Astrocyte of the cerebellum (primary cell): ENCODE measurements at regions not wholly inside any gene's neighbourhood (a gene's known extent, or its start where the extent isn't known, plus 50 kb on each side); places are given as distances from the start of the nearest gene placed in this dataset.
A peak's percentile ranks its signal among the peaks of the same experiment; 100 is the strongest.
"Not testable (repeated sequence)": the region's sequence is repeated elsewhere in the genome, so short reads cannot be mapped to it uniquely, and the experiment has no call there.

ENCODE experiments used
- DNase-seq: peaks from one replicate; pipeline ENCODE4 v3.0.0-alpha.2; 2011; ENCODE audit warnings: low read depth
- H3K4me3 ChIP-seq: 2 replicates; pipeline ENCODE4 v1.5.1; 2011; ENCODE audit warnings: mild to moderate bottlenecking, low read depth, low read length, moderate library complexity
- in situ Hi-C: cut with HindIII; loops from 2 replicates; pipeline ENCODE4 v1.10.0; 2017; ENCODE audit warnings: low sequenced_read_pairs
- TF ChIP-seq, protein P1 (sequence below): IDR thresholded peaks from 2 replicates; pipeline ENCODE4 v1.5.1; 2012; ENCODE audit warnings: low read length, low read depth, moderate library complexity, mild to moderate bottlenecking; ENCODE audit errors: missing control alignments

DNA sequence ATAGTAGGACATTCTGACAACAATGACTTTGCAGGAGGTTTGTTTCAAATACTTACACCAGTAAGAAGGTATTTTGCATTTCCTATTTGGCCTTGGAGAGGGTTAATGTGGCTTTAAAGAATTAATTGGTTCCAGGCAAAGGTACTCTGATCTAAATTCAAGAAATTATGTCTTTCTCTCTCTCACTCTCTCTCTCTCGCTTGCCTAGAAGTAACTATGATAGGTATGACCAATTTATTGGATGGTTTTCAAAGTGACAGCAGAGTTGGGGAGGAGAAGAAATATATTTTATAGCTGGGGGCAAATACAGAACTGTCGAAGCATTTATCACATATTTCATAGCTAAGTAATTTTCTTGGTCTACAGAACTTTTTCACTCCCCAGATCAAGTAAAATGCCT lies 116.0 kb downstream of the ATP6V1G3 start:
- in situ Hi-C loops: no loop called here
- TF ChIP-seq, protein P1, sequence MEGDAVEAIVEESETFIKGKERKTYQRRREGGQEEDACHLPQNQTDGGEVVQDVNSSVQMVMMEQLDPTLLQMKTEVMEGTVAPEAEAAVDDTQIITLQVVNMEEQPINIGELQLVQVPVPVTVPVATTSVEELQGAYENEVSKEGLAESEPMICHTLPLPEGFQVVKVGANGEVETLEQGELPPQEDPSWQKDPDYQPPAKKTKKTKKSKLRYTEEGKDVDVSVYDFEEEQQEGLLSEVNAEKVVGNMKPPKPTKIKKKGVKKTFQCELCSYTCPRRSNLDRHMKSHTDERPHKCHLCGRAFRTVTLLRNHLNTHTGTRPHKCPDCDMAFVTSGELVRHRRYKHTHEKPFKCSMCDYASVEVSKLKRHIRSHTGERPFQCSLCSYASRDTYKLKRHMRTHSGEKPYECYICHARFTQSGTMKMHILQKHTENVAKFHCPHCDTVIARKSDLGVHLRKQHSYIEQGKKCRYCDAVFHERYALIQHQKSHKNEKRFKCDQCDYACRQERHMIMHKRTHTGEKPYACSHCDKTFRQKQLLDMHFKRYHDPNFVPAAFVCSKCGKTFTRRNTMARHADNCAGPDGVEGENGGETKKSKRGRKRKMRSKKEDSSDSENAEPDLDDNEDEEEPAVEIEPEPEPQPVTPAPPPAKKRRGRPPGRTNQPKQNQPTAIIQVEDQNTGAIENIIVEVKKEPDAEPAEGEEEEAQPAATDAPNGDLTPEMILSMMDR: no peak
- no peak overlapping the region for H3K4me3 ChIP-seq
- DNase-seq: no peak

DNA sequence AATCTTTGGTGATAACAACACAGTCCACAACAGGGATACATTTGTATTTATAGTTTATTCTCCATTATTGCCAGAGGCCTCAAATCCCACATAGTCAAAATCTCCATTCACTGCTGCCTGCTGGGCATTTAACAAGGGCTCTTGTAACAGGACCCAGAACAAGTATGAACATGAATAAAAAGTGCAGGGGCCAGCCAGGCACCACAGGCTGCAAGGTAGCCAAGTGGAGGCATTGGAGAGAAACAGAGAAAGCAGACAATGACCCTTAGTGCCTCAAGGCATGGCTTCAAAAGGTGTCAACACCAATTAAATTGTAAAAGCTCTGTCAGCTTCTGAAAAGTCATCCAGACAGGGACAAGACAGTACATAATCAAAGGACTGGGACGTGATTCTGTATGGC lies 116.8 kb downstream of the ATP6V1G3 start:
- in situ Hi-C loops: no loop called here
- no peak for DNase-seq
- H3K4me3 ChIP-seq: no peak overlapping the region
- TF ChIP-seq, protein P1: no peak

DNA sequence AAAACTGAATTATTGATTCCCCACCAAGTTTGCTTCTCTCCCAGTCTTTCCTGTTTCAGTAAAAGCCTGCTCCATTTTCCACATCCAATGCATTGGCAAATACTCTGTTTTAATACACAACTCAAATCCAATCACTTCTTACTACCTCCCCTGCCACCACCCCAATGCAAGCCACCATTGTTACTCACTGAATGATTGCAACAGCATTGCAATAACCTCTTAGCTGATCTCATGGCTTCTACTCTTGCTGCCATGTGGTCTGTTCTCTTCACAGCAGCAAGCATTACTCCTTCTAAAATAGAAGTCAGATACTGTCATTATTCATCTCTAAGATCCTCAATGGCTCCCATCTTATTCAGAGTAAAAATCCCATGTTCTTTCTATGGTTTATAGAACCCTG lies 123.4 kb downstream of the ATP6V1G3 start:
- H3K4me3 ChIP-seq: no peak overlapping the region
- no peak for DNase-seq
- in situ Hi-C loops: no loop called here
- TF ChIP-seq, protein P1: no peak

DNA sequence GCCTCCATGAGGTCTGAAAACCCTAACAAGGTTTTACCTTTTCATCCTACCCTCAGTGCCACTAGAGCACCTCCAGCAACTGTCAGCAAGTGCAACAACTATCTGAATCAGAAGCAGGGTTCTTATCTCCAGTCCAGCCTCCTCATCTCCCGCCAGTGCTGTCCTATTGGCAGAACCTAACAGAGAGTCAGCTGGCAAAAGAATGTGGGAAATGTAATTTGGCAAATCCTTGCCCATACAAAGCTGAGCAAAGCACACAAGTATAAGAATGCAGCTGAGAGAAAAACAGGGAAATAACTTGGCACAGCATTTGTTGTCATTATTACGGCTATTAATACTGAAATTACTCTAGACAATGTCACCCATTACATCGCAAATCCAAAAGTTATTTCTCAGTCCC lies 124.2 kb downstream of the ATP6V1G3 start:
- in situ Hi-C loops: no loop called here
- no peak overlapping the region for H3K4me3 ChIP-seq
- DNase-seq: peak; percentile 9
- TF ChIP-seq, protein P1: no peak

DNA sequence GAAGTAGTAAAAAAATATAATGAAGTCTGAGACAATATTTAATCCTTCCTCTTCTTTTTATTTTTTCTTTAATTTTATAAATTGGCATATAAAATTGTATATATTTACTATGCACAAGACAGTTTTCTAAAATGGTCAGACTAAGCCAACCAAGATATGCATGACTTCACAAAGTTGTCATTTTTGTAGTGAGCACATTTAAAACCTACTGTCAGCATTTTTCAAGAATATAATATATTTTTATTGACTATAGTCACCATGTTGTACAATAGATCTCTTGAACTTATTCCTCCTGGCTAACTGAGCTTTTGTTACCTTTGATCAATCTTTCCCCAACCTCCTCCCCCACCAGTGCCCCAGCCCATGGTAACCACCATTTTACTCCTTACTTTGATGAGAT lies 129.2 kb downstream of the ATP6V1G3 start:
- in situ Hi-C loops: no loop called here
- TF ChIP-seq, protein P1: no peak
- no peak overlapping the region for H3K4me3 ChIP-seq
- DNase-seq: no peak

DNA sequence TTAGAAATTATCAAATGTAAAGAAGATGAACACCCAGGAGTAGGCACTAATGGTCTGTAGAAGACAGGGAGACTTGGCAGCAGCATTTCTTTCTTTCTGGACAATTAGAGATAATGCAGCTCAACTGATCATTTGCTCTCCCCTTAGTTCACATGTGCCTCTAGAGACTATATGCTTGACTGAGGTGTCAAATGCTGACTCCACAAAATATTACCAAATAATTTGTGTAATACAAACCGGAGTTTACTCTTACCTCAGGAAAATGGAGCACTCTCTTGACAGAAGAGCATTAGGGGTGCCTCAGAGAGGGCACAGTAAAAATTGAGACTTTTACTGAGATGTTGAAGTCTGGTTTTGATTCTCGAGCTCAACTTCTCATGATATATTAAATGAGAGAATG lies 131.8 kb downstream of the ATP6V1G3 start:
- no peak overlapping the region for H3K4me3 ChIP-seq
- in situ Hi-C loops: no loop called here
- DNase-seq: no peak
- TF ChIP-seq, protein P1: no peak

DNA sequence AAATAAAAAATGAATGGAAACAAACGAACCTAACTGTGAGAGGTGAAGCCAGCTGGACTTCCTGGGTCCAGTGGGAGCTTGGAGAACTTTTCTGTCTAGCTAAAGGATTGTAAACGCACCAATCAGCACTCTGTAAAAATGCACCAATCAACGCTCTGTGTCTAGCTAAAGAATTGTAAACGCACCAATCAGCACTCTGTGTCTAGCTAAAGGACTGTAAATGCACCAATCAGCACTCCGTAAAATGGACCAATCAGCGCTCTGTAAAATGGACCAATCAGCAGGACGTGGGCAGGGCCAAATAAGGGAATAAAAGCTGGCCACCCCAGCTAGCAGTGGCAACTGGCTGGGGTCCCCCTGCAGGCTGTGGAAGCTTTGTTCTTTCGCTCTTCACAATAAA lies 135.8 kb downstream of the ATP6V1G3 start:
- H3K4me3 ChIP-seq, in situ Hi-C loops, DNase-seq: not testable (repeated sequence)
